ENCODE measurements at regions not wholly inside any gene's neighbourhood (a gene's known extent, or its start where the extent isn't known, plus 50 kb on each side); places are given as distances from the start of the nearest gene placed in this dataset.

- Histone ChIP-seq H3K9me3 (peaks cover 0 to 12% of the 10 kb centered on the region in 2 donors), H3K27me3 (no peaks in the 10 kb centered on the region), H3K27ac (no peak overlapping the region), H3K4me1 (no peaks in the 10 kb centered on the region), H3K4me3 (no peak overlapping the region), H3K36me3 (no peaks in the 10 kb centered on the region)
- ATAC-seq = no peak
- no peak for DNase-seq
- TF ChIP-seq, protein P1, sequence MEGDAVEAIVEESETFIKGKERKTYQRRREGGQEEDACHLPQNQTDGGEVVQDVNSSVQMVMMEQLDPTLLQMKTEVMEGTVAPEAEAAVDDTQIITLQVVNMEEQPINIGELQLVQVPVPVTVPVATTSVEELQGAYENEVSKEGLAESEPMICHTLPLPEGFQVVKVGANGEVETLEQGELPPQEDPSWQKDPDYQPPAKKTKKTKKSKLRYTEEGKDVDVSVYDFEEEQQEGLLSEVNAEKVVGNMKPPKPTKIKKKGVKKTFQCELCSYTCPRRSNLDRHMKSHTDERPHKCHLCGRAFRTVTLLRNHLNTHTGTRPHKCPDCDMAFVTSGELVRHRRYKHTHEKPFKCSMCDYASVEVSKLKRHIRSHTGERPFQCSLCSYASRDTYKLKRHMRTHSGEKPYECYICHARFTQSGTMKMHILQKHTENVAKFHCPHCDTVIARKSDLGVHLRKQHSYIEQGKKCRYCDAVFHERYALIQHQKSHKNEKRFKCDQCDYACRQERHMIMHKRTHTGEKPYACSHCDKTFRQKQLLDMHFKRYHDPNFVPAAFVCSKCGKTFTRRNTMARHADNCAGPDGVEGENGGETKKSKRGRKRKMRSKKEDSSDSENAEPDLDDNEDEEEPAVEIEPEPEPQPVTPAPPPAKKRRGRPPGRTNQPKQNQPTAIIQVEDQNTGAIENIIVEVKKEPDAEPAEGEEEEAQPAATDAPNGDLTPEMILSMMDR (IDR thresholded peaks at IDR 0.05) = no peak
- intact Hi-C loops (cut with DNase I) = no loop called here
Observed at GRCh38 chr19:31554360-31554759, 205.1 kb upstream of the TSHZ3 start.

DNA sequence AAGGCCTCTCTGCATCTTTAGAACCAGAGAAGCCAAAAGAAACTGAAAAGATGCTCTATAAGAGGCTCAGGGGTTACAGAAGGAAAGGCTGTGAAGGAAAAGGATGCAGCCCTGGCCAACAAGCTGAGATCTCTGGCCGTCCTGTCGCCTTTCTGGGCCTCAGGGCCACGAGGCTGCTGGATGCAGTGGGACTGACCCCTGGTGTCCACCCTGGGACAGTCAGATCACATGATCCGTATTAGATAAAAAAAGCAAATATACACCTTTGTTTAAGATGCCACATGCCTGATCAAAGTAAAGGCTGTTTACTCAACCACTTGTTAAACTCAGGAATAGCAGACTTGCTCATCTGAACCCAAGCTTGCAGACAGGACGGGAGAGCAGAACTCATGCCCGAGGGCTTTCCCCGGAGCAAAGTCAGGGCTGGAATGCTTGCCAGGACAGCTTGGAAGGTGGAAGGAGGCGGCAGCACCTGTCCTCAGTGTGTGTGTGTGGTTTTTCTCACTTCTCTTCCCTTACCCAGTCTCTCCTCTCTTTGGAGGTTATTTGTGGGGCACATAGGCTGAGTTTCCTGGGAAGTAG lies 206.5 kb upstream of the TSHZ3 start:
- ATAC-seq (no peak), DNase-seq (no peak)
- H3K4me1 ChIP-seq = no peaks in the 10 kb centered on the region
- intact Hi-C loops (cut with DNase I) = no loop called here
- TF ChIP-seq, protein P1 (IDR thresholded peaks at IDR 0.05) = no peak
- no peak overlapping the region for H3K4me3 ChIP-seq
- H3K27ac ChIP-seq = no peak overlapping the region
- H3K9me3 ChIP-seq = peaks cover 0 to 16% of the 10 kb centered on the region in 2 donors
- no peaks in the 10 kb centered on the region for H3K36me3 ChIP-seq
- H3K27me3 ChIP-seq = no peaks in the 10 kb centered on the region

DNA sequence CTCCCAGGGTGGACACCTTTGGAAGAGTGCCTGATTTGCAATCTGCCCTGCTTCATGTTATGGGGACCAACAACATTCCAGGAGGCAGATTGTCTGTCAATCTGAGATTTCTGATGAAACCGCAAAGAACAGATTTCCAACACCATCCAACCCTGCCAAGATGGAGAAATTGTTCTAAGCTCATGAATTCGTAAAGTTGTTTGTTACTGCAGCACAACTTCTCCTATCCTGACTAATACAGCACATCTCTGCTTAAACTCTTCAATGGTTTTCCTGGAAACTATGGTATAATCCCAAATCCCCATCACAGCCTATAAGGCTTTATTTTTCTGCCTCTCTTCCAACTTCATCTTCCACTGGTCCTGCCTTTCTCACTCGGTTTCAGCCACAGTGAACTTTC lies 210.3 kb upstream of the TSHZ3 start:
- intact Hi-C loops (cut with DNase I) = no loop called here
- DNase-seq = no peak
- TF ChIP-seq, protein P1 (IDR thresholded peaks at IDR 0.05) = no peak
- Histone ChIP-seq H3K27ac (no peak overlapping the region), H3K9me3 (peaks cover 0 to 16% of the 10 kb centered on the region in 2 donors), H3K27me3 (no peaks in the 10 kb centered on the region), H3K4me1 (no peaks in the 10 kb centered on the region), H3K36me3 (no peaks in the 10 kb centered on the region), H3K4me3 (no peak overlapping the region)
- no peak for ATAC-seq

- no peaks in the 10 kb centered on the region for H3K27me3 ChIP-seq
- H3K27ac ChIP-seq = no peak overlapping the region
- no peak for DNase-seq
- H3K4me1 ChIP-seq = no peaks in the 10 kb centered on the region
- no peak overlapping the region for H3K4me3 ChIP-seq
- no peak for ATAC-seq
- TF ChIP-seq, protein P1 (IDR thresholded peaks at IDR 0.05) = no peak
- intact Hi-C loops (cut with DNase I) = no loop called here
- H3K9me3 ChIP-seq = peaks cover 0 to 16% of the 10 kb centered on the region in 2 donors
- no peaks in the 10 kb centered on the region for H3K36me3 ChIP-seq
Observed at GRCh38 chr19:31560086-31561060, 211.1 kb upstream of the TSHZ3 start.

DNA sequence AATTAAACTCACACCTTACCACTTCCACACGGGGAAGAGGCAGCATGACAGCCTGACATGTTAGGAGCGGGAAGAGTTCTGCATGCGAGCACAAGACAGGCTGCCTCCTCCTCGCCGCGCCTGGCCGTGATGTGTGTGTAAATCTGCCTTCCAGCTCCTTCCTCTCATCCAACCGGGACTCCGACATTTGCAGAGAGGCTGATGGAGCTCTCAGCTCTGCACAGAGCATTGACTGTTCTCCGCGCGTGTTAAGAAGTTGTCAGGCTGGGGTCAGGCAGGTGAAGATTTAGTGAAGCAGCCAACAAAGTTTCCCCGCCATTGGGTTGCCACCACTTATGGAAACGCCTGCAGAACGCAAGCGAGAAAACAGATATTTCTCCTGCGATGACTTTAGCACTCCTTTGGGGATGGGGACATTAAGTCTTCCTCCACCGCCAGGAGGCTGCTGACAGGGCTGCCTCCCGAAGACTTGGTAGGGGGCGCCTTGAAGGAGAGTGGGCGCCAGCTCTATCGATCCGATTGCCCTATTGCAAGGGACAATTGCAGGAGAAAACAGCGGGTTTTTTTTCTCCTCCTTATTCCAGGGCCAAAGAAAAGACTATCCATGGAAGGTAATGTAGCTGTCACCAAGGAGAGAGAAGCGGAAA lies 213.9 kb upstream of the TSHZ3 start:
- H3K27me3 ChIP-seq = no peaks in the 10 kb centered on the region
- peaks cover 0 to 18% of the 10 kb centered on the region in 2 donors for H3K9me3 ChIP-seq
- H3K36me3 ChIP-seq = no peaks in the 10 kb centered on the region
- H3K4me3 ChIP-seq = no peak overlapping the region
- ATAC-seq (no peak), DNase-seq (no peak)
- no peak overlapping the region for H3K27ac ChIP-seq
- intact Hi-C loops (cut with DNase I) = no loop called here
- TF ChIP-seq, protein P1 (IDR thresholded peaks at IDR 0.05) = no peak
- no peaks in the 10 kb centered on the region for H3K4me1 ChIP-seq
